A673 (cell line): ENCODE measurements at regions not wholly inside any gene's neighbourhood (a gene's known extent, or its start where the extent isn't known, plus 50 kb on each side); places are given as distances from the start of the nearest gene placed in this dataset.

Experiments used
- BruUV-seq: library from RNA; stranded (reverse); fragments of 400-500 nt; replicated peaks from 2 replicates; lab custom pipeline; 2021; lab: Mats Ljungman, UMichigan
- CTCF ChIA-PET: fragments of 300-600 bp; sonication (Branson Sonifier 250); formaldehyde crosslinking; loops from one replicate; lab custom pipeline; 2022; ENCODE audit warnings: antibody characterized with exemption; lab: Charles Lee
- POLR2A ChIA-PET: fragments of 300-600 bp; sonication (Branson Sonifier 250); formaldehyde crosslinking; loops from one replicate; lab custom pipeline; 2022; ENCODE audit warnings: antibody characterized with exemption; ENCODE audit not compliant: low non-redundant PET; lab: Charles Lee
- DNase-seq: peaks from one replicate; pipeline ENCODE4 v3.0.0-alpha.2; 2015; ENCODE audit warnings: low spot score
- H3K27ac ChIP-seq: fragments of 200-600 bp; sonication (generic); 2 replicates; pipeline ENCODE4 v1.5.1; 2016; ENCODE audit warnings: mixed run types, low read depth, mild to moderate bottlenecking, mixed read lengths, antibody characterized with exemption, low read length; ENCODE audit not compliant: poor library complexity, severe bottlenecking
- H3K27me3 ChIP-seq: fragments of 200-600 bp; sonication (generic); replicated peaks from 2 replicates; pipeline ENCODE4 v1.6.1; 2017; ENCODE audit warnings: mixed run types, low read depth, mild to moderate bottlenecking, mixed read lengths, antibody characterized with exemption, low read length; ENCODE audit not compliant: insufficient read depth, poor library complexity
- H3K36me3 ChIP-seq: fragments of 200-600 bp; sonication (generic); 2 replicates; pipeline ENCODE4 v1.6.1; 2016; ENCODE audit warnings: mixed run types, mild to moderate bottlenecking, mixed read lengths, antibody characterized with exemption, low read length; ENCODE audit not compliant: insufficient read depth, poor library complexity, severe bottlenecking
- H3K4me1 ChIP-seq: fragments of 200-600 bp; sonication (generic); 2 replicates; pipeline ENCODE4 v1.6.1; 2017; ENCODE audit warnings: mixed run types, mild to moderate bottlenecking, mixed read lengths, antibody characterized with exemption, low read length; ENCODE audit not compliant: insufficient read depth, poor library complexity, severe bottlenecking
- H3K4me3 ChIP-seq: fragments of 200-600 bp; sonication (generic); 2 replicates; pipeline ENCODE4 v1.5.1; 2016; ENCODE audit warnings: low read depth, mixed run types, mild to moderate bottlenecking, mixed read lengths, low read length; ENCODE audit not compliant: poor library complexity, severe bottlenecking
- H3K9me3 ChIP-seq: fragments of 200-600 bp; sonication (generic); 2 replicates; pipeline ENCODE4 v1.6.1; 2016; ENCODE audit warnings: mixed run types, low read depth, mild to moderate bottlenecking, mixed read lengths, antibody characterized with exemption, low read length; ENCODE audit not compliant: poor library complexity, severe bottlenecking
- CTCF ChIP-seq: fragments of 300-800, 200-600 bp; sonication (generic); conservative IDR thresholded peaks from 2 replicates; pipeline ENCODE4 v1.5.1; 2017; ENCODE audit warnings: low read depth, mild to moderate bottlenecking, antibody characterized with exemption, low read length, moderate library complexity, mixed read lengths
- EZH2 ChIP-seq: fragments of 200-600 bp; sonication (generic); IDR thresholded peaks from 2 replicates; pipeline ENCODE4 v1.6.1; 2017; ENCODE audit warnings: borderline replicate concordance, low read depth, mild to moderate bottlenecking, mixed read lengths, antibody characterized with exemption, low read length; ENCODE audit not compliant: poor library complexity, severe bottlenecking
- intact Hi-C: fragments of 100-400 bp; cut with micrococcal nuclease; formaldehyde crosslinking; loops from one replicate; pipeline ENCODE4 v1.10.0; 2022; ENCODE audit not compliant: unreplicated experiment

- ChIA-PET POLR2A (no interaction called here), CTCF (no interaction called here)
- no TSS peak for BruUV-seq
Observed at GRCh38 chr6:14757014-14757413, 488.9 kb upstream of the JARID2 start.

GRCh38 chr6:14757418-14757817, 488.5 kb upstream of the JARID2 start:
- Histone ChIP-seq H3K36me3 (no peaks in the 10 kb centered on the region), H3K27me3 (no peaks in the 10 kb centered on the region), H3K4me3 (no peak overlapping the region), H3K27ac (no peak overlapping the region), H3K9me3 (no peaks in the 10 kb centered on the region), H3K4me1 (no peaks in the 10 kb centered on the region)
- DNase-seq, result no peak
- CTCF ChIA-PET, result no interaction called here
- intact Hi-C loops, result no loop called here
- POLR2A ChIA-PET, result no interaction called here
- BruUV-seq, result no TSS peak
- no peak for TF ChIP-seq EZH2
- no peak for TF ChIP-seq CTCF

More at GRCh38 chr6:14757014-14757413, 488.9 kb upstream of the JARID2 start:
- DNase-seq, result no peak
- Histone ChIP-seq H3K9me3 (no peaks in the 10 kb centered on the region), H3K36me3 (no peaks in the 10 kb centered on the region), H3K27me3 (no peaks in the 10 kb centered on the region), H3K4me1 (peaks cover 3% of the 10 kb centered on the region), H3K27ac (no peak overlapping the region), H3K4me3 (no peak overlapping the region)
- TF ChIP-seq CTCF (no peak), EZH2 (no peak)
- intact Hi-C loops, result no loop called here

GRCh38 chr6:14758421-14759081, 487.3 kb upstream of the JARID2 start:
- POLR2A ChIA-PET, result no interaction called here
- no TSS peak for BruUV-seq
- CTCF ChIA-PET, result no interaction called here
- Histone ChIP-seq H3K9me3 (no peaks in the 10 kb centered on the region), H3K4me1 (peaks cover 10% of the 10 kb centered on the region), H3K36me3 (no peaks in the 10 kb centered on the region), H3K4me3 (no peak overlapping the region), H3K27me3 (no peaks in the 10 kb centered on the region), H3K27ac (no peak overlapping the region)
- no peak for DNase-seq
- intact Hi-C loops, result no loop called here
- TF ChIP-seq CTCF (no peak), EZH2 (no peak)
